PC-3 (cell line): ENCODE measurements at regions not wholly inside any gene's neighbourhood (a gene's known extent, or its start where the extent isn't known, plus 50 kb on each side); places are given as distances from the start of the nearest gene placed in this dataset.

Experiments
- CTCF ChIP-seq: fragments of 300-600 bp; sonication (generic); conservative IDR thresholded peaks from 2 replicates; pipeline ENCODE4 v1.5.1; 2017; ENCODE audit warnings: antibody characterized with exemption, low read depth, mild to moderate bottlenecking, low read length
- EZH2 ChIP-seq: fragments of 300-600 bp; sonication (generic); IDR thresholded peaks from one replicate; pipeline ENCODE4 v1.6.1; 2017; ENCODE audit warnings: antibody characterized with exemption, mild to moderate bottlenecking, low read length; ENCODE audit not compliant: unreplicated experiment

- no peak for TF ChIP-seq CTCF
- no peak for TF ChIP-seq EZH2
These were observed 374.0 kb downstream of the ZNF516 start for GRCh38 chr18:76121011-76121410.
